Panc1 (cell line): ENCODE measurements at regions not wholly inside any gene's neighbourhood (a gene's known extent, or its start where the extent isn't known, plus 50 kb on each side); places are given as distances from the start of the nearest gene placed in this dataset.

Source experiments
- CTCF ChIP-seq: fragments of 450-650 bp; IDR thresholded peaks from 2 replicates; pipeline ENCODE4 v1.5.1; 2017; ENCODE audit warnings: mild to moderate bottlenecking
- POLR2AphosphoS5 ChIP-seq: IDR thresholded peaks from 2 replicates; pipeline ENCODE4 v1.6.1; 2012; ENCODE audit warnings: mild to moderate bottlenecking, low read depth, low read length, moderate library complexity
- SIN3A ChIP-seq: IDR thresholded peaks from 2 replicates; pipeline ENCODE4 v1.6.1; 2012; ENCODE audit warnings: low read depth, mild to moderate bottlenecking, low read length, moderate library complexity, borderline replicate concordance; ENCODE audit not compliant: insufficient read depth

GRCh38 chr7:96823274-96823673 is 113.6 kb upstream of the SEM1 start:
- TF ChIP-seq CTCF (no peak), POLR2AphosphoS5 (no peak), SIN3A (no peak)
